Sigmoid colon (tissue), 4 donors: ENCODE measurements at regions not wholly inside any gene's neighbourhood (a gene's known extent, or its start where the extent isn't known, plus 50 kb on each side); places are given as distances from the start of the nearest gene placed in this dataset.

Experiments
- EP300 ChIP-seq, 4 donors: sonication (generic); formaldehyde crosslinking; IDR thresholded peaks; one replicate each; pipeline ENCODE4 v1.6.1; 2017; ENCODE audit warnings: antibody characterized with exemption in 4 of 4
- POLR2AphosphoS5 ChIP-seq, 4 donors: sonication (generic); formaldehyde crosslinking; IDR thresholded peaks; one replicate each; pipeline ENCODE4 v1.6.1; 2017; ENCODE audit warnings: antibody characterized with exemption in 4 of 4
- TF ChIP-seq, protein P1 (sequence below), 4 experiments: fragments of 450-650 bp in 3 of 4; fragments of 200-600 bp in 1 of 4; IDR thresholded peaks; one replicate each; pipeline ENCODE4 v1.5.1; 2016 to 2019; ENCODE audit warnings: antibody characterized with exemption in 4 of 4, mild to moderate bottlenecking in 3 of 4, moderate library complexity in 2 of 4

DNA sequence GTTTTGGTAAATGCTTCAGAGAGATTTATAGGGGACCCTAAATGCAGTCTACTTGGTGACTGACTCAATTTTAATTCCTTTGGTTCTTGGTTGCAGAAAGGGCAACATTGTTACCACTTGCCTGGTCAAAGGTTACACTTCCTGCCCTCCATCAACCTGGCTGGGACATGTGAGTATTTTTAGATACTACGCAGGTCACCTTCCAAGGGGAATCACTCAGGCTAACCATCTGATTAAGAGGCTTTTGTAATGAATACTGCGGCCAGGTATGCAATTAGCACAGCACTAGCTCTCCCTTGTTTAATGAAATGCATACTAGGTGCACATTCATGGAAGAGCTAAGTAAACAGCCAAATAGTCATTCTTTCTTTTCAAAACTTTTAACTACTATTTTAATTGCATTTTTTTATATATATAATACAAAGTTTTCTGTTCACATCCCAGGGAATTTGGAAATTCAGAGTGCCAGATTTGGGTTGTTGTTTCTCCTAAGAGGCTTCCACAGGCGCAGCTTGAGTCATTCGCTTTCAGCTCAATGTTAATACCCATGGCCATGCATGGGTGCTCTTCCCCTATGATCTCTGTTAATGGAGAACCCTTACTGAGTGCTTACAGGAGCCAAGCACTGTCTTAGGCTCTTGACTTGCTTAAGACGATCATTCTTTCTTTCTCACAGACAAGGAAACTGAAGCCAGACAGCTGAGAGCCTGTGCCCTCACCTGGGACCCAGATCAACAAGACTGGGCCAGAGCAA, 152.2 kb downstream of the MTX2 start:
- TF ChIP-seq, protein P1, sequence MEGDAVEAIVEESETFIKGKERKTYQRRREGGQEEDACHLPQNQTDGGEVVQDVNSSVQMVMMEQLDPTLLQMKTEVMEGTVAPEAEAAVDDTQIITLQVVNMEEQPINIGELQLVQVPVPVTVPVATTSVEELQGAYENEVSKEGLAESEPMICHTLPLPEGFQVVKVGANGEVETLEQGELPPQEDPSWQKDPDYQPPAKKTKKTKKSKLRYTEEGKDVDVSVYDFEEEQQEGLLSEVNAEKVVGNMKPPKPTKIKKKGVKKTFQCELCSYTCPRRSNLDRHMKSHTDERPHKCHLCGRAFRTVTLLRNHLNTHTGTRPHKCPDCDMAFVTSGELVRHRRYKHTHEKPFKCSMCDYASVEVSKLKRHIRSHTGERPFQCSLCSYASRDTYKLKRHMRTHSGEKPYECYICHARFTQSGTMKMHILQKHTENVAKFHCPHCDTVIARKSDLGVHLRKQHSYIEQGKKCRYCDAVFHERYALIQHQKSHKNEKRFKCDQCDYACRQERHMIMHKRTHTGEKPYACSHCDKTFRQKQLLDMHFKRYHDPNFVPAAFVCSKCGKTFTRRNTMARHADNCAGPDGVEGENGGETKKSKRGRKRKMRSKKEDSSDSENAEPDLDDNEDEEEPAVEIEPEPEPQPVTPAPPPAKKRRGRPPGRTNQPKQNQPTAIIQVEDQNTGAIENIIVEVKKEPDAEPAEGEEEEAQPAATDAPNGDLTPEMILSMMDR (IDR thresholded peaks at IDR 0.05) = no peak
- no peak for TF ChIP-seq EP300 (IDR thresholded peaks at IDR 0.05)
- no peak for TF ChIP-seq POLR2AphosphoS5 (IDR thresholded peaks at IDR 0.05)
